LNCAP (cell line): ENCODE measurements at regions not wholly inside any gene's neighbourhood (a gene's known extent, or its start where the extent isn't known, plus 50 kb on each side); places are given as distances from the start of the nearest gene placed in this dataset.

ENCODE experiments used
- TF ChIP-seq, protein P1 (sequence below): fragments of 450-650 bp; IDR thresholded peaks from 2 replicates; pipeline ENCODE4 v1.5.1; 2017; ENCODE audit warnings: mild to moderate bottlenecking

- TF ChIP-seq, protein P1, sequence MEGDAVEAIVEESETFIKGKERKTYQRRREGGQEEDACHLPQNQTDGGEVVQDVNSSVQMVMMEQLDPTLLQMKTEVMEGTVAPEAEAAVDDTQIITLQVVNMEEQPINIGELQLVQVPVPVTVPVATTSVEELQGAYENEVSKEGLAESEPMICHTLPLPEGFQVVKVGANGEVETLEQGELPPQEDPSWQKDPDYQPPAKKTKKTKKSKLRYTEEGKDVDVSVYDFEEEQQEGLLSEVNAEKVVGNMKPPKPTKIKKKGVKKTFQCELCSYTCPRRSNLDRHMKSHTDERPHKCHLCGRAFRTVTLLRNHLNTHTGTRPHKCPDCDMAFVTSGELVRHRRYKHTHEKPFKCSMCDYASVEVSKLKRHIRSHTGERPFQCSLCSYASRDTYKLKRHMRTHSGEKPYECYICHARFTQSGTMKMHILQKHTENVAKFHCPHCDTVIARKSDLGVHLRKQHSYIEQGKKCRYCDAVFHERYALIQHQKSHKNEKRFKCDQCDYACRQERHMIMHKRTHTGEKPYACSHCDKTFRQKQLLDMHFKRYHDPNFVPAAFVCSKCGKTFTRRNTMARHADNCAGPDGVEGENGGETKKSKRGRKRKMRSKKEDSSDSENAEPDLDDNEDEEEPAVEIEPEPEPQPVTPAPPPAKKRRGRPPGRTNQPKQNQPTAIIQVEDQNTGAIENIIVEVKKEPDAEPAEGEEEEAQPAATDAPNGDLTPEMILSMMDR = no peak
These were observed 753.6 kb downstream of the TRIML1 start for GRCh38 chr4:188892837-188893236.

DNA sequence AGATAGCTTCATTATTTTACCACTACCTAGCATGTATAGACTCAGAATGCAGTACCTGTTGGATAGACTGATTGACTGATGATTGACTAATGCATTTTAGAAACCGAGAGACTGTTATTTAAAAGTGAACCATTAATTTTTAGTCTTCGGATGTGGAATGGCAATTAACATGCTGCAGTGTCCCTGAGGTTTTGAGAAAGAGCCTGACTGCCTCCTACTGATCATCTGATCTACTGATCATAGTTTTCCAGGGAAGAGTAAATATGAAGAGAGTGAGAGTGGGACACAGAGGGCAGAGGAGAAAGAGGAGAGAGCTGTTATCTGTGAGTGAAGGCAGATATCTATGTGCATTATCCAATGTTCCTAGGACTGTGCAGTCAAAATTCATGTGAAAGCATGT is 764.7 kb downstream of the TRIML1 start:
- TF ChIP-seq, protein P1 = no peak

DNA sequence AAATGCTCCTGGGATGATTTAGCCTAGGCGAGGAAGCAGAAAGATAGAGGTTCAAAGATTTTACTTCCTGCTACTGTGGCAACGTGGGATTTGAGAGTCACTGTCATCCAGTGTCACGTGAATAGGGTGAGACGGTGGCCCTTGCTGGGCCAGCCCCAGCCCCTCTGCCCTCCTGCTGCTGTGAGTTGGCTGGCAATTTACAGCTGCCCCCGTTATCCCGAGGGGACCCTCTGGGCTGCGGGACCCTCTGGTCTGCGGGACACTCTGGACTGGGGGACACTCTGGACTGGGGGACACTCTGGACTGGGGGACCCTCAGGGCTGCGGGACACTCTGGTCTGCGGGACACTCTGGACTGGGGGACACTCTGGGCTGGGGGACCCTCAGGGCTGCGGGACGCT is 765.4 kb downstream of the TRIML1 start:
- TF ChIP-seq, protein P1 = no peak

DNA sequence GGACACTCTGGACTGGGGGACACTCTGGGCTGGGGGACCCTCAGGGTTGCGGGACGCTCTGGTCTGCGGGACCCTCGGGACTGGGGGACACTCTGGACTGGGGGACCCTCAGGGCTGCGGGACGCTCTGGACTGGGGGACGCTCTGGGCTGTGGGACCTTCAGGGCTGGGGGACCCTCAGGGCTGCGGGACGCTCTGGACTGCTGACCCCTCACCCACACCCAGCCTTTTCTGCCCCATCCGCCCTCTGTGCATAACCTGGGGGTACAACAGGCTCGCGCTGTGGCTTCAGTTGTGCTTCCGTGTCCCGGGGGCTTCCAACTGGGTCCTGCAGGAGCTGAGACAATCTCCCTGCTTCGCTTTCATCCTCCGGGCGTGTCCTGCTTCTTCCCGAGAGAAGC is 766.0 kb downstream of the TRIML1 start:
- TF ChIP-seq, protein P1 = no peak

- TF ChIP-seq, protein P1 = no peak
These were observed 772.0 kb downstream of the TRIML1 start for GRCh38 chr4:188911199-188911598.

GRCh38 chr4:188911707-188912106 is 772.5 kb downstream of the TRIML1 start:
- TF ChIP-seq, protein P1 = no peak

- TF ChIP-seq, protein P1 = no peak
These were observed 775.9 kb downstream of the TRIML1 start for GRCh38 chr4:188915175-188915574.

- TF ChIP-seq, protein P1 = no peak
These were observed 779.5 kb downstream of the TRIML1 start for GRCh38 chr4:188918787-188919186.
